Adrenal gland (tissue), 5 donors: ENCODE measurements at regions not wholly inside any gene's neighbourhood (a gene's known extent, or its start where the extent isn't known, plus 50 kb on each side); places are given as distances from the start of the nearest gene placed in this dataset.

ENCODE experiments used
- CTCF ChIP-seq, 6 experiments: fragments of 450-650 bp in 4 of 6; fragments of 200-600 bp in 2 of 6; sonication (generic) in 1 of 6; IDR thresholded peaks; 1 replicate in 5 of 6; 2 replicates in 1 of 6; pipeline versions ENCODE4 v1.5.1 to v1.8.0; 2016 to 2021; ENCODE audit warnings: antibody characterized with exemption in 6 of 6, mild to moderate bottlenecking in 2 of 6, moderate library complexity in 1 of 6
- POLR2A ChIP-seq, 2 donors: fragments of 450-650 bp; IDR thresholded peaks; one replicate each; pipeline ENCODE4 v1.6.1; 2017; ENCODE audit warnings: antibody characterized with exemption in 2 of 2, mild to moderate bottlenecking in 2 of 2, moderate library complexity in 1 of 2
- donor health status: DM: no; HTN: no; CAD: no.

GRCh38 chr6:166228425-166228824, 60.8 kb upstream of the TBXT start:
- TF ChIP-seq CTCF (IDR thresholded peaks at IDR 0.05) (no peak), POLR2A (IDR thresholded peaks at IDR 0.05) (no peak)
